ENCODE measurements at regions not wholly inside any gene's neighbourhood (a gene's known extent, or its start where the extent isn't known, plus 50 kb on each side); places are given as distances from the start of the nearest gene placed in this dataset.
"Not testable (repeated sequence)": the region's sequence is repeated elsewhere in the genome, so short reads cannot be mapped to it uniquely, and the experiment has no call there.

DNA sequence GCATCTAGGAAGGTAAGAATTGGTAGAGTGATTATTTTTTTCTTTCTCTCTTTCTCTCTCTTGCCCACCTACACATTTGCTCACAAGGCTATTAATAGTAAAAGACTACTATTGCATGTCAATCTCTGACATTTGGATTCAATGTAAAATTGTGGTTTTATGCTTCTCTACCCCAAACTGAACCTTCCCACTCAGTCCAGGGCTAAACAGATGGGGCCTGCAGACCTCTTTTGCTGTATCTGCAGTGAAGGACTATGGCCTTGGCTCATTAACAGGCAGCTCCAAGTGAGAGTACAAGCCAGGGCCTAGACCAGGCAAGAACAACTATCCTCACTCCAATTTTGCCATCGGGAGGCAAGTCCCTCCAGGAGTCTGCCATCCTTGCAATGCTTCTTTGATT is 68.3 kb upstream of the ARL4C start:
- DNase-seq (ENCODE audit: low spot score): no peak

DNA sequence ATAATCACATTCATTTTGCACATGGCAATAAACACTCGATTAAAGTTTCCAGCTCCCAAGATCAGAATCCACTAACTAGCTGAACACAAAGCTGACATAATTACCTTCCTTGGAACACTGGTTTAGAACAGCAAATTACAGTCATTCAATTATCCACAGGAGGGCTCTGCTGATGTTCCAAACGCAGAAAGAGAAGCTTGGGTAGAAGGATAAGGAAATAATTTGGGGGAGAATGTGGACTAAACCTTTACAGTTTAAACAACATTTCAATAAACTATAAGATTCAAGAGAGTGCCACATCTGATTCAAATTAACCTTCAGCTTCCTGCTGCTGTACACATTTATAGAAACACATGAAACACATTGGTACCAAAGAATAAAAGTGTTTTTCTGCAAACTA is 67.8 kb upstream of the ARL4C start:
- DNase-seq (ENCODE audit: low spot score): no peak

DNA sequence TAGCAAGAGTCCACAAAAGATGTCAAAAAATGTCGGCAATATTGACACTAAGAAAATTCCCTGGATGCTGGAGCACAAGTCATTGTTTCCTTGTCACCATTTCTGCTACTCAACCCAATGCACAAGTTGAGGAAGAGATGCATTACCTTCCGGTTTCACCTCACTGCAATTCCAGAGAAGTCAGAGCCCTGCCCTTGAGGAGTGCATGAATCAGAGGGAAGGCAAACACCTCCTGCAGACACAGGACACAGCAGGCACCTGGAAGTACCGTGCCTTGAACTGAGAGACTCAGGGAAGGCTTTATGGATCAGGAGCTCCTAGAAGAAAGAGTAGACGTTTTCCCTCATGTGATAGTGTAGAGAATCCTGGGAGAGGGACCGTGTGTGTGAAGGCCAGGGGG is 62.7 kb upstream of the ARL4C start:
- DNase-seq (ENCODE audit: low spot score): no peak

DNA sequence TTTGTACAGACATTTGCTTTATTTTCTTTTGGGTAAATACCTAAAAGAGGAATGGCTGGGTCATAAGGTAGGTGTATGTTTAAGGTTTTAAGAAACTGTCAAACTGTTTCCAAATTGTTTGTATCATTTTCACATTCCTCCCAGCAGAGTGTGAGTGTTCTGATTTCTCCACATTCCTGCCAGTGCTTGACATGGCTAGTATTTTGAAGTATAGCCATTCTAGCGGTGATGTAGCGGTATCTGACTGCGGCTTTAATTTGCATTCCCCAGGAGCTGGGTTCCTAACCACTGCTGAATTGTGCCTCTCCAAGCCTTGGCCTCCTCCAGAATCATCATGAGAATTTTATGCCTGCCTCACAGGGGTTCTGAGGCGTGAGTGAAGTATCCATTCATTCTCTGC is 61.8 kb upstream of the ARL4C start:
- no peak for DNase-seq (ENCODE audit: low spot score)

DNA sequence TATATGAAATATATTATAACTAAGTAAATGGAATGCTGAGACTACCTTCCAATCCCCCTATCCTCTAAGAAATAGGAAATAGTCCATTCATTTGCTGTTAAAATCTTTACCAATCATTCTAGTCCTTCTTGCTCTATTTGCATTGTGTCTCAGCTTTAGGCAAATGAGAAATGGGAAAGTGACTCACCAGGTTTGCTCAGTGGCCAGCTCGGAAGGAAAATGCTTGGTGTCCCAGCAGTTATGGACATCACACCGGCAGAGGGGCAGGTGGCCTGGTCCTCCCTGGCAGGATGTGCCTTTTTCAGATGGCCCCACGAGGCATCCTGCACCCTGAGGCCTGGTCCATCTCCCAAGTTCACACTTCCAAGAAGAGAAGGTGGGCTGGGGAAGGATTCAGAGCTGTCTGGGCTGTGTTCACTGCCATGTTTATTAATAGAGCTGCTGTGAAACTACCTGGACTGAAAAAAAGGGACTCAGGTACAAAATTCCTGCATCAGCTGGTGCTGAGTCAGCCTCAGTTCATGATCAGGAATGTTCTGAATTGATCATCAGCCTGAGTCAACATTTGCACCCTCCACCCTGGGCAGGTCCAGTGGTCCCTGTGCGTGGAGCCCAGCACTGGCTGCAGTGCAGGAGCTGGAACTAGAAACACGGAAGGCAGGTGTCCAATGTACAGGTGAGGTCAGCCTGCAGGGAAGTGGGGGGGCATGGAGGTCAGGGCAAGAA is 60.1 kb upstream of the ARL4C start:
- DNase-seq (ENCODE audit: low spot score): no peak

DNA sequence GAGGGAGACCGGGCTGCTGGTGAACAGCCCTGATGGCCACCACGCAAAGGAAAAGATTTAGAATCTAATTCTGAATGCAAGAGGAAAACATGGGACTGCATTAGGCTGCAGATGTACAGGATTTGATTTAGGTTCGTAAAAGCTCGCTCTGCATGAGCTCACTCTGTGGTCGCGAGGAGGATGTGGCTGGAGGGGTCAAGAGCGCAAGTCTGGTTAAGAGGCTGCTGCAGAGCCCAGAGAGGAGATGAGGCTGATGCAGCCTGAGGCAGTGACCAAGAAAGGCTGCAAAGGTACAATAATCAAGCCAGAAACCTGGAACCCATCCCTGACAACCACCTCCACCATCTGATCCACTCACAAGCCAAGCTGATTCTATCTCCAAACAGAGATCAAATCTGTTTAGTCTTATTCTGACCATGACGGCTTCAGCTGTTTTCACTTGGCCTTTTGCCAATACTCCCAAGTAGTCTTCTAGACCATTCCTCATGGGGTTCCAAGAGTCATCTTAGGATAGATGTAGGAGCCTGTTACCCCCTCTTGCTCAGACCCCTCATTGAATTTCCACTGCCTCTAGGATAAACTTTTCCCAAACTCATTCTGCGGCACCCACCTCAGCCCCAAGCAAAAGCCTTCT is 58.9 kb upstream of the ARL4C start:
- no peak for DNase-seq (ENCODE audit: low spot score)

DNA sequence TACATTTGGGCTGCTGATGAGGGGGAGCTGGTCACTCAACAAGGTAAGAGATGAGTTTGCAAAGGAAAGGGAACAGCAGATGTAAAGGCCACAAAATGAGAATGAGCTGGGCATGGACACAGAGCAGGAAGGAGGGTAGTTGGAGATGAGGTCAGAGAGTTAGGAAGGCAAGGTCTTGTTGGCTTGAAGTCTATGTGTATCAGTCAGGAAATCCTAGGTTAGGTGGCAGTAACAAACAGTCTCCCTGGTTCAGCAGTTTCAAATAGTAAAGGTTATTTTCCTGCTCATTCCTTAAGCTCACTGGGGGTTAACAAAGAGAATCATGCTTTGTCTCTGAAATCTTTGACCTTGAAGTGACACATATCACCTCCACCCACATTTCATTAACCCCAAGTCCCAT is 58.3 kb upstream of the ARL4C start:
- no peak for DNase-seq (ENCODE audit: low spot score)

DNA sequence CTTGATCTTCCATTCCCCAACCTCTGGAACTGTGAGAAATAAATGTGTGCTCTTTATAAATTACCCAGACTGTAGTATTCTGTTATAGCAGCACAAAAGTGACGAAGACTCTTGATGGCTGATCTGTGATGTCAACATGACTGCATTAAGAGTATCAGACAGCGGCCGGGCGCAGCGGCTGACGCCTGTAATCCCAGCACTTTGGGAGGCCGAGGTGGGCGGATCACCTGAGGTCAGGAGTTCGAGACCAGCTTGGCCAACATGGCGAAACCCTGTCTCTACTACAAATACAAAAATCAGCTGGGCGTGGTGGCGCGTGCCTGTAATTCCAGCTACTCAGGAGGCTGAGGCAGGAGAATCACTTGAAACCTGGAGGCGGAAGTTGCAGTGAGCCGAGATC is 56.3 kb upstream of the ARL4C start:
- DNase-seq (ENCODE audit: low spot score): not testable (repeated sequence)

DNA sequence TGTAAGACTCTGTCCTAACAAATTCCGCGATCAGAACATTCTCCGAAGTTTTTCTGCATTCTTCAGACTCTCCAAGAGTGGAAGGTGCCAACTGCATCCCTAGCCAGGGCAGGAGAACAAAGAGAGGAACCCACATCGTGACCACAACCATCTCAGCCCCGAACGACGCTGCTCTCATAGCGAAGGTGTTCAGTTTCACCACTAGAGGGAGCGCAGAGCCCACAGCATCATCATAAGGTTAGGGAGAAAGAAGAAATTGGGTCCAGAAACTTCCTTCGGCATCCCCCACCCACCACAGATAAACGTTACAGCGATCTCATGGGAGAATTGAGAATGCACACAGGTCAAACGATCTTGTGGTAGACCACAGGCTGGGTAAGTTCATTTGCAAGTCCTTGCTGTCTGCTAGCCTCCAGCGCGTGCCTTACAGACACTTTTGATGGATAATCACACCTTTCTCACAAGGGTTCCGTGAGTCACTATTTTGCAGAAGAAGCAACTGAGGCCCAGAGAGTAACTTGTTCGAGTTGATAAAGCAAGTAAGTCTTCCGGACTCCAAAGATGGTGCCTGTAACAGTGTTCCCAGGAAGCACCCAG is 53.7 kb upstream of the ARL4C start:
- DNase-seq (ENCODE audit: low spot score): peak; percentile 75

DNA sequence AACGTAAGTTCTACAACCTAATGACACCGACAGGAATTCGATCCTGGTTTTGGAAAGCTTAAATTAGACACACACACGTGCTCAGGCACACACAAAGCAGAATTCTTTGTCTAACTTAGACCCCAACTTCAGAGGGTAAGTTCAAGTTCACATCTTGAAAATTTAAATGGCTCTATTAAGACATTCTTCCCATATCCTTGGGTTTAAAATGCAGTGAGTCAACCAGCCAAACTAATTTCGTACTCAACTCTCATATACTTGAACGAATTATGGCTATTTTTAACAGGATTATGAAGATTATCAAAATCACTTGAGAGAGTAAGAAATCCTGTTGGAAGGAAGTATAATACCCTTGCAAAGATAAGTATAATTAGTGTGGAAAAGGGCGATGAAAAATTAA is 53.2 kb upstream of the ARL4C start:
- no peak for DNase-seq (ENCODE audit: low spot score)

DNA sequence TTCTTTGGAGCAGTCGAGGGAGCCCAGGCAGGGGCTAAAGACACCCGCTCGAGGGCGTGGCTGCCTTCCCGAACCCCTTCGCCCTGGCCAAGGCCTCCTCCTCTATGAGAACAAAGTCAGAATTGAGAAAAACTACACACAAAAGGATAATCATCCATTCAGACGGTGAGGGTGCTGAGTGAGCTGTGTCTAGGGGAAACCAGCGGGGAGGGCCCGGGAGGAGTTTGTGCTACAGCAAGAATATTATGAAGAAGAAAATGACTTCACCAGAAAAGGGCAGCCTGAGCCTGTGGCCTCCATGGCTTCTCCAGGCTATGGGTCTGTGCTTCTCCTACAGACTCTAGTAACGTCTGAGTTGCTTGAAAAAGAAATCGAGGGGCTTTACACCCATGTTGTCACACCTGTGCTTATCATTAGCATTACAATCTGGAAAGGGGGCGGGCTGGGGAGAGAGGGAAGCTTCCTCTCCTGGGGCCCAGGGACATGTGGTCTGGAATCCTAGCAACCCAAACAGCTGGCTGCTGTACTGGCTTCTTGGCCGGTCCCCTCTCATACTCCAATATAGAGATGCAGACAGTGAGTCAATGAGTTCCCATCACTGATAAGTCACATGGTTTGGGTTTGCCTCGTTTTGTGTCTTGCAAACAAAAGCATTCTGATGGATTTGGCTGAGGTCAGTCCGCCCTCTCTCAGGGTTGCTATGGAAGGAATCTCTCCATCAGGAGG is 52.0 kb upstream of the ARL4C start:
- DNase-seq (ENCODE audit: low spot score): no peak

DNA sequence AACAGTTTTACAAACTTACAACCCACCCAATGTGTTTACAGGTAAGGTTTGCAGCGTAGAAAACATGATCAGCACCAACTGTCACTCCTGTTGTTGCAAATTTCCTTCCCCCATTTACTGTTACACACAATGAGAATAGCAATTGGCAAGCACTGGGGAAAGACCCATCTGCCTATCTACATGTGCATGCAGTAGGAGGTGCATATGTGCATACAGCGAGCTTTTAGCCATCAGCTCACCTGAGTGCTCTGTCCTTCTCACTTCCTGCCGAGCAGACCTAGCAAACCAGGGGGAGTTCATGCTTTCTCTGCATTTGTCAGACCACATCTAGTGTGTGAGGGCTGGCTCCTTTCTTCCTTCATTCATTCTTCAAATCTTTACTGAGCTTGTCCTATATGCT is 49.9 kb upstream of the ARL4C start:
- no peak for DNase-seq (ENCODE audit: low spot score)

Measured in HT-29 (cell line).